A549 (cell line): ENCODE measurements at regions not wholly inside any gene's neighbourhood (a gene's known extent, or its start where the extent isn't known, plus 50 kb on each side); places are given as distances from the start of the nearest gene placed in this dataset.

Source experiments
- CBX8 ChIP-seq: fragments of 200-600 bp; sonication (generic); IDR thresholded peaks from 2 replicates; pipeline ENCODE4 v1.6.1; 2016
- EP300 ChIP-seq, 2 experiments: fragments of >200 bp; sonication (Bioruptor Twin); formaldehyde crosslinking; IDR thresholded peaks; 2 replicates in 1 of 2; 3 replicates in 1 of 2; pipeline ENCODE4 v1.6.1; 2016 to 2017
- FOSL2 ChIP-seq, 2 experiments: fragments of 450-650 bp in 1 of 2; fragments of >200 bp in 1 of 2; sonication (Bioruptor Twin) in 1 of 2; formaldehyde crosslinking; IDR thresholded peaks; 2 replicates each; pipeline versions ENCODE4 v1.5.0 to v1.6.1; 2016 to 2020; ENCODE audit warnings: mild to moderate bottlenecking in 1 of 2, moderate library complexity in 1 of 2
- JUNB ChIP-seq: fragments of >200 bp; sonication (Bioruptor Twin); formaldehyde crosslinking; IDR thresholded peaks from 2 replicates; pipeline ENCODE4 v1.6.1; 2016
- MAZ ChIP-seq: fragments of 150-350 bp; IDR thresholded peaks from 2 replicates; pipeline ENCODE4 v1.6.1; 2014; ENCODE audit warnings: antibody characterized with exemption, low read depth, low read length, borderline replicate concordance
- PHF8 ChIP-seq: fragments of 200-600 bp; sonication (generic); IDR thresholded peaks from 2 replicates; pipeline ENCODE4 v1.6.1; 2016; ENCODE audit warnings: low read depth, mild to moderate bottlenecking, antibody characterized with exemption, moderate library complexity, borderline replicate concordance
- POLR2A ChIP-seq: IDR thresholded peaks from 2 replicates; pipeline ENCODE4 v1.6.1; 2012; ENCODE audit warnings: mild to moderate bottlenecking, low read length
- POLR2AphosphoS2 ChIP-seq: conservative IDR thresholded peaks from 2 replicates; pipeline ENCODE4 v1.6.1; 2012; ENCODE audit warnings: low read length, improper control_type of control experiment, inconsistent platforms
- RFX5 ChIP-seq: fragments of 450-650 bp; IDR thresholded peaks from 2 replicates; pipeline ENCODE4 v1.7.1; 2014; ENCODE audit warnings: antibody characterized with exemption, mild to moderate bottlenecking, moderate library complexity
- SMC3 ChIP-seq: fragments of >200 bp; sonication (Bioruptor Twin); formaldehyde crosslinking; IDR thresholded peaks from 3 replicates; pipeline ENCODE4 v1.6.1; 2018; ENCODE audit warnings: inconsistent platforms
- TF ChIP-seq, protein P1 (sequence below): IDR thresholded peaks from 2 replicates; pipeline ENCODE4 v1.6.1; 2012
- TF ChIP-seq, protein P2 (sequence below): fragments of 200-600 bp; sonication (generic); IDR thresholded peaks from 2 replicates; pipeline ENCODE4 v1.6.1; 2016; ENCODE audit warnings: antibody characterized with exemption, mild to moderate bottlenecking, moderate library complexity
- TF ChIP-seq, protein P3 (sequence below): fragments of >200 bp; sonication (Bioruptor Twin); formaldehyde crosslinking; IDR thresholded peaks from 3 replicates; pipeline ENCODE4 v1.5.1; 2016

DNA sequence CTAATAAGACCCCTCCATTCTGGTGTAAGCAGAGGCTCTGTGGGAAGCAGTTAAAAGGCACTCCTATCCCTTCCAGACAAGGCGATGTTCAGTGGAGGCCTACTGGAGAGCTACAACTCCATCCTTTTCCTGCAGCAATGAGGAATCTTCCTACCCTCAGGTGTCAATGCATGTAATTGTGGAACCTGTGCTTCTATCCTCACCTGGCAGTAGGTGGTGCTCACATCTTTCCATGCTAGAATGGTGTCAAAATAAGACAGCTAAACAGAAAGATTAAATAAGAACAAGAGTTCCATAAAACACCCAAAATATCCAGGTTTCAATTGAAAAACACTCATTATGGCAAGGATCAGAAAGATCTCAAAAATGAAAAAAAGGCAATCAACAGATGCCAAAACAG is 224.6 kb downstream of the IL15 start:
- TF ChIP-seq, protein P1, sequence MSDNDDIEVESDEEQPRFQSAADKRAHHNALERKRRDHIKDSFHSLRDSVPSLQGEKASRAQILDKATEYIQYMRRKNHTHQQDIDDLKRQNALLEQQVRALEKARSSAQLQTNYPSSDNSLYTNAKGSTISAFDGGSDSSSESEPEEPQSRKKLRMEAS, result no peak
- TF ChIP-seq, protein P2, sequence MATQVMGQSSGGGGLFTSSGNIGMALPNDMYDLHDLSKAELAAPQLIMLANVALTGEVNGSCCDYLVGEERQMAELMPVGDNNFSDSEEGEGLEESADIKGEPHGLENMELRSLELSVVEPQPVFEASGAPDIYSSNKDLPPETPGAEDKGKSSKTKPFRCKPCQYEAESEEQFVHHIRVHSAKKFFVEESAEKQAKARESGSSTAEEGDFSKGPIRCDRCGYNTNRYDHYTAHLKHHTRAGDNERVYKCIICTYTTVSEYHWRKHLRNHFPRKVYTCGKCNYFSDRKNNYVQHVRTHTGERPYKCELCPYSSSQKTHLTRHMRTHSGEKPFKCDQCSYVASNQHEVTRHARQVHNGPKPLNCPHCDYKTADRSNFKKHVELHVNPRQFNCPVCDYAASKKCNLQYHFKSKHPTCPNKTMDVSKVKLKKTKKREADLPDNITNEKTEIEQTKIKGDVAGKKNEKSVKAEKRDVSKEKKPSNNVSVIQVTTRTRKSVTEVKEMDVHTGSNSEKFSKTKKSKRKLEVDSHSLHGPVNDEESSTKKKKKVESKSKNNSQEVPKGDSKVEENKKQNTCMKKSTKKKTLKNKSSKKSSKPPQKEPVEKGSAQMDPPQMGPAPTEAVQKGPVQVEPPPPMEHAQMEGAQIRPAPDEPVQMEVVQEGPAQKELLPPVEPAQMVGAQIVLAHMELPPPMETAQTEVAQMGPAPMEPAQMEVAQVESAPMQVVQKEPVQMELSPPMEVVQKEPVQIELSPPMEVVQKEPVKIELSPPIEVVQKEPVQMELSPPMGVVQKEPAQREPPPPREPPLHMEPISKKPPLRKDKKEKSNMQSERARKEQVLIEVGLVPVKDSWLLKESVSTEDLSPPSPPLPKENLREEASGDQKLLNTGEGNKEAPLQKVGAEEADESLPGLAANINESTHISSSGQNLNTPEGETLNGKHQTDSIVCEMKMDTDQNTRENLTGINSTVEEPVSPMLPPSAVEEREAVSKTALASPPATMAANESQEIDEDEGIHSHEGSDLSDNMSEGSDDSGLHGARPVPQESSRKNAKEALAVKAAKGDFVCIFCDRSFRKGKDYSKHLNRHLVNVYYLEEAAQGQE, result no peak
- TF ChIP-seq, protein P3, sequence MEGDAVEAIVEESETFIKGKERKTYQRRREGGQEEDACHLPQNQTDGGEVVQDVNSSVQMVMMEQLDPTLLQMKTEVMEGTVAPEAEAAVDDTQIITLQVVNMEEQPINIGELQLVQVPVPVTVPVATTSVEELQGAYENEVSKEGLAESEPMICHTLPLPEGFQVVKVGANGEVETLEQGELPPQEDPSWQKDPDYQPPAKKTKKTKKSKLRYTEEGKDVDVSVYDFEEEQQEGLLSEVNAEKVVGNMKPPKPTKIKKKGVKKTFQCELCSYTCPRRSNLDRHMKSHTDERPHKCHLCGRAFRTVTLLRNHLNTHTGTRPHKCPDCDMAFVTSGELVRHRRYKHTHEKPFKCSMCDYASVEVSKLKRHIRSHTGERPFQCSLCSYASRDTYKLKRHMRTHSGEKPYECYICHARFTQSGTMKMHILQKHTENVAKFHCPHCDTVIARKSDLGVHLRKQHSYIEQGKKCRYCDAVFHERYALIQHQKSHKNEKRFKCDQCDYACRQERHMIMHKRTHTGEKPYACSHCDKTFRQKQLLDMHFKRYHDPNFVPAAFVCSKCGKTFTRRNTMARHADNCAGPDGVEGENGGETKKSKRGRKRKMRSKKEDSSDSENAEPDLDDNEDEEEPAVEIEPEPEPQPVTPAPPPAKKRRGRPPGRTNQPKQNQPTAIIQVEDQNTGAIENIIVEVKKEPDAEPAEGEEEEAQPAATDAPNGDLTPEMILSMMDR, result no peak
- no peak for TF ChIP-seq MAZ
- TF ChIP-seq FOSL2 (IDR thresholded peaks at IDR 0.05), result no peak
- no peak for TF ChIP-seq FOSL2 (CRISPR knock-in tag; IDR thresholded peaks at IDR 0.05)
- TF ChIP-seq POLR2A, result no peak
- TF ChIP-seq RFX5, result no peak
- TF ChIP-seq SMC3, result no peak
- no peak for TF ChIP-seq POLR2AphosphoS2
- TF ChIP-seq EP300 (IDR thresholded peaks at IDR 0.05), result no peak
- TF ChIP-seq CBX8, result no peak
- TF ChIP-seq PHF8, result no peak
- no peak for TF ChIP-seq JUNB
